ENCODE measurements at regions not wholly inside any gene's neighbourhood (a gene's known extent, or its start where the extent isn't known, plus 50 kb on each side); places are given as distances from the start of the nearest gene placed in this dataset.

DNA sequence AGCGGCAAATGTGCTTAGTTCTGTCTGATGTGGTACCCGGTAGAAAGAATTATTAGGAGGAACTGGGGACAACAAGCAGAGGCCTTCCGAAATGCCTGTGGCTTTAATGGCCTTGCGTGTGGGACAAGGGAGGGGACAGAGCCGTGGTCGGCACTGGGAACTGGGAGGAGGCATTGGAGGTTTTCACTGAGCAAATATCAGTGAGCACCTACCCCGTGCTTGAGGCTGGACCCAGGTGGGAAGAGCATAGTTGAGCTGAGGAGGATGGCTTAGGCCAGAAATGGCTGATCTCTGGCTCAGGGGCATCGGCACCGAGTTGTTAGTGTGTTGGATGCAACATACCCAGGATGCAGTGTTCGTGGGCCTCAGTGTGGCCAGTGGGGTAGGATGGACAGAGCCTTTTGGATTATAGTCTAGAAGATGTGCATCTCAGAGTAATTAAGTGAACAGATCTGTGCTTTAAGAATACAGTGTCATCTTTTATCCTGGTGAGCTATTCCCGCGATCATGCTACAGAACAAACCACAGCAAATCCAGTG, 201.3 kb downstream of the TEX29 start:
- Mint-ChIP-seq H3K9me3 (no peaks in the 10 kb centered on the region), H3K4me3 (no peak overlapping the region), H3K27ac (no peak overlapping the region), H3K36me3 (no peaks in the 10 kb centered on the region), H3K4me1 (no peaks in the 10 kb centered on the region), H3K27me3 (peaks cover 7 to 10% of the 10 kb centered on the region in 2 donors)
- H3K4me1 ChIP-seq (ENCODE audit: control insufficient read depth in 1 of 2, extremely low read depth in 1 of 2, insufficient read depth in 2 of 2, low read length in 2 of 2): no peaks in the 10 kb centered on the region
- no peak overlapping the region for H3K4me3 ChIP-seq (ENCODE audit: control insufficient read depth in 1 of 2, extremely low read depth in 1 of 2, low read length in 1 of 2)
- H3K9me3 ChIP-seq: no peaks in the 10 kb centered on the region
- DNase-seq: no peak
- H3K36me3 ChIP-seq (ENCODE audit: control insufficient read depth in 2 of 2, extremely low read depth in 1 of 2, insufficient read depth in 1 of 2, low read length in 1 of 2): no peaks in the 10 kb centered on the region
- 57% methylated on average over 12 of the region's 12 CpGs for WGBS (ENCODE audit: insufficient coverage)
- H3K27ac ChIP-seq (ENCODE audit: low read length): no peak overlapping the region
- ATAC-seq (replicated peaks in 1 of 4): no peak
- H3K27me3 ChIP-seq (replicated peaks in 1 of 2; ENCODE audit: control insufficient read depth in 2 of 2, extremely low read depth in 1 of 2, insufficient read depth in 2 of 2, low read length in 1 of 2): peaks cover 0 to 29% of the 10 kb centered on the region in 2 experiments
- POLR2A ChIA-PET: no interaction called here
- CTCF ChIA-PET: no interaction called here

DNA sequence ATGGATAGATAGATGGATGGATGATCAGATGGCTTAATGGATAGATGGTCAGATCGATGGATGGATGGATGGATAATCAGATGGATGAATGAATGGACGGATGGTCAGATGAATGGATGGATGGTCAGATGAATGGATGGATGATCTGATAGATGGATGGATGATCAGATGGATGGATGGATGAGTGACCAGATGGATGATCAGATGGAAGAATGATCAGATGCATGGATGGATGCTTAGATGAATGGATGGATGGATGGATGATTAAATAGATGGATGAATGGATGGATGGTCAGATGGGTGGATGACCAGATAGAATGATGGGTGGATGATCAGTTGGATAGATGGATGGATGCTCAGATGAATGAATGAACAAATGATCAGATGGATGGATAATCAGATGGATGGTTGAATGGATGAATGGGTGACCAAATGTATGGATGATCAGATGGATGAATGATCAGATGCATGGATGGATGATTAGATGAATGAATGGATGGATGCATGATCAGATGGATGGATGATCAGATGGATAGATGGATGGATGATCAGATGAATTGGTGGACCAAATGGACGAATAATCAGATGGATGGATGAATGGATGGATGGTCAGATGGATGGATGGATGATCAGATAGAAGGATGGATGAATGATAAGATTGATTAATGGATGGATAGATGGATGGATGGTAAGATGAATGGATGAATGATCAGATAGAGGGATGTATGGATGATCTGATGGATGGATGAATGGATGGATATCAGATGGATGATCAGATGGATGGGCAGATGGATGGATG, 205.1 kb downstream of the TEX29 start:
- WGBS (ENCODE audit: insufficient coverage): 63% methylated on average over 3 of the region's 3 CpGs
- H3K36me3 ChIP-seq (ENCODE audit: control insufficient read depth in 2 of 2, extremely low read depth in 1 of 2, insufficient read depth in 1 of 2, low read length in 1 of 2): no peaks in the 10 kb centered on the region
- H3K4me1 ChIP-seq (ENCODE audit: control insufficient read depth in 1 of 2, extremely low read depth in 1 of 2, insufficient read depth in 2 of 2, low read length in 2 of 2): no peaks in the 10 kb centered on the region
- Mint-ChIP-seq H3K4me3 (no peak overlapping the region), H3K4me1 (peaks cover 0 to 5% (median 0%) of the 10 kb centered on the region in 3 donors), H3K27ac (no peak overlapping the region), H3K9me3 (no peaks in the 10 kb centered on the region), H3K36me3 (no peaks in the 10 kb centered on the region), H3K27me3 (peaks cover 12 to 15% of the 10 kb centered on the region in 2 donors)
- ChIA-PET CTCF (no interaction called here), POLR2A (no interaction called here)
- peaks cover 0 to 37% of the 10 kb centered on the region in 2 experiments for H3K27me3 ChIP-seq (replicated peaks in 1 of 2; ENCODE audit: control insufficient read depth in 2 of 2, extremely low read depth in 1 of 2, insufficient read depth in 2 of 2, low read length in 1 of 2)
- no peak overlapping the region for H3K4me3 ChIP-seq (ENCODE audit: control insufficient read depth in 1 of 2, extremely low read depth in 1 of 2, low read length in 1 of 2)
- ATAC-seq (replicated peaks in 1 of 4) (no peak), DNase-seq (no peak)
- H3K9me3 ChIP-seq: no peaks in the 10 kb centered on the region
- no peak overlapping the region for H3K27ac ChIP-seq (ENCODE audit: low read length)

GRCh38 chr13:111526922-111527321, 206.5 kb downstream of the TEX29 start:
- WGBS (ENCODE audit: insufficient coverage): no CpG with 5 or more reads among the region's 7 CpGs
- no peak overlapping the region for H3K4me3 ChIP-seq (ENCODE audit: control insufficient read depth in 1 of 2, extremely low read depth in 1 of 2, low read length in 1 of 2)
- H3K9me3 Mint-ChIP-seq: no peaks in the 10 kb centered on the region
- ATAC-seq (replicated peaks in 1 of 4) (no peak), DNase-seq (no peak)
- H3K27ac Mint-ChIP-seq: no peak overlapping the region
- H3K27me3 ChIP-seq (replicated peaks in 1 of 2; ENCODE audit: control insufficient read depth in 2 of 2, extremely low read depth in 1 of 2, insufficient read depth in 2 of 2, low read length in 1 of 2): peaks cover 5 to 28% of the 10 kb centered on the region in 2 experiments
- H3K4me1 Mint-ChIP-seq: peaks cover 0 to 5% (median 0%) of the 10 kb centered on the region in 3 donors
- no peak overlapping the region for H3K27ac ChIP-seq (ENCODE audit: low read length)
- peaks cover 15 to 19% of the 10 kb centered on the region in 2 donors for H3K27me3 Mint-ChIP-seq
- ChIA-PET POLR2A (no interaction called here), CTCF (no interaction called here)
- no peaks in the 10 kb centered on the region for H3K4me1 ChIP-seq (ENCODE audit: control insufficient read depth in 1 of 2, extremely low read depth in 1 of 2, insufficient read depth in 2 of 2, low read length in 2 of 2)
- no peaks in the 10 kb centered on the region for H3K36me3 Mint-ChIP-seq
- no peaks in the 10 kb centered on the region for H3K9me3 ChIP-seq
- no peak overlapping the region for H3K4me3 Mint-ChIP-seq
- no peaks in the 10 kb centered on the region for H3K36me3 ChIP-seq (ENCODE audit: control insufficient read depth in 2 of 2, extremely low read depth in 1 of 2, insufficient read depth in 1 of 2, low read length in 1 of 2)

- H3K4me1 ChIP-seq (ENCODE audit: control insufficient read depth in 1 of 2, extremely low read depth in 1 of 2, insufficient read depth in 2 of 2, low read length in 2 of 2): no peaks in the 10 kb centered on the region
- no peak overlapping the region for H3K4me3 Mint-ChIP-seq
- WGBS (ENCODE audit: insufficient coverage): 95% methylated on average over 11 of the region's 14 CpGs
- H3K27me3 Mint-ChIP-seq: peaks cover 20 to 23% of the 10 kb centered on the region in 2 donors
- DNase-seq (no peak), ATAC-seq (replicated peaks in 1 of 4) (no peak)
- no peaks in the 10 kb centered on the region for H3K9me3 Mint-ChIP-seq
- H3K36me3 Mint-ChIP-seq: no peaks in the 10 kb centered on the region
- ChIA-PET POLR2A (no interaction called here), CTCF (no interaction called here)
- peaks cover 0 to 5% (median 0%) of the 10 kb centered on the region in 3 donors for H3K4me1 Mint-ChIP-seq
- no peak overlapping the region for H3K4me3 ChIP-seq (ENCODE audit: control insufficient read depth in 1 of 2, extremely low read depth in 1 of 2, low read length in 1 of 2)
- H3K36me3 ChIP-seq (ENCODE audit: control insufficient read depth in 2 of 2, extremely low read depth in 1 of 2, insufficient read depth in 1 of 2, low read length in 1 of 2): no peaks in the 10 kb centered on the region
- no peak overlapping the region for H3K27ac ChIP-seq (ENCODE audit: low read length)
- H3K27ac Mint-ChIP-seq: no peak overlapping the region
- peaks cover 6 to 23% of the 10 kb centered on the region in 2 experiments for H3K27me3 ChIP-seq (replicated peaks in 1 of 2; ENCODE audit: control insufficient read depth in 2 of 2, extremely low read depth in 1 of 2, insufficient read depth in 2 of 2, low read length in 1 of 2)
- no peaks in the 10 kb centered on the region for H3K9me3 ChIP-seq
Observed at GRCh38 chr13:111527614-111528229, 207.3 kb downstream of the TEX29 start.

GRCh38 chr13:111528513-111528912, 208.1 kb downstream of the TEX29 start:
- ATAC-seq (replicated peaks in 1 of 4): no peak
- Histone ChIP-seq H3K9me3 (no peaks in the 10 kb centered on the region), H3K27me3 (replicated peaks in 1 of 2; ENCODE audit: control insufficient read depth in 2 of 2, extremely low read depth in 1 of 2, insufficient read depth in 2 of 2, low read length in 1 of 2) (peaks cover 9 to 27% of the 10 kb centered on the region in 2 experiments), H3K4me1 (ENCODE audit: control insufficient read depth in 1 of 2, extremely low read depth in 1 of 2, insufficient read depth in 2 of 2, low read length in 2 of 2) (no peaks in the 10 kb centered on the region), H3K36me3 (ENCODE audit: control insufficient read depth in 2 of 2, extremely low read depth in 1 of 2, insufficient read depth in 1 of 2, low read length in 1 of 2) (no peaks in the 10 kb centered on the region), H3K4me3 (ENCODE audit: control insufficient read depth in 1 of 2, extremely low read depth in 1 of 2, low read length in 1 of 2) (no peak overlapping the region), H3K27ac (ENCODE audit: low read length) (no peak overlapping the region)
- Mint-ChIP-seq H3K27ac (no peak overlapping the region), H3K27me3 (peaks cover 27 to 29% of the 10 kb centered on the region in 2 donors), H3K36me3 (no peaks in the 10 kb centered on the region), H3K9me3 (no peaks in the 10 kb centered on the region), H3K4me1 (peaks cover 0 to 5% (median 0%) of the 10 kb centered on the region in 3 donors), H3K4me3 (no peak overlapping the region)
- ChIA-PET CTCF (no interaction called here), POLR2A (no interaction called here)
- DNase-seq: no peak
- 93% methylated on average over 2 of the region's 3 CpGs for WGBS (ENCODE audit: insufficient coverage)

DNA sequence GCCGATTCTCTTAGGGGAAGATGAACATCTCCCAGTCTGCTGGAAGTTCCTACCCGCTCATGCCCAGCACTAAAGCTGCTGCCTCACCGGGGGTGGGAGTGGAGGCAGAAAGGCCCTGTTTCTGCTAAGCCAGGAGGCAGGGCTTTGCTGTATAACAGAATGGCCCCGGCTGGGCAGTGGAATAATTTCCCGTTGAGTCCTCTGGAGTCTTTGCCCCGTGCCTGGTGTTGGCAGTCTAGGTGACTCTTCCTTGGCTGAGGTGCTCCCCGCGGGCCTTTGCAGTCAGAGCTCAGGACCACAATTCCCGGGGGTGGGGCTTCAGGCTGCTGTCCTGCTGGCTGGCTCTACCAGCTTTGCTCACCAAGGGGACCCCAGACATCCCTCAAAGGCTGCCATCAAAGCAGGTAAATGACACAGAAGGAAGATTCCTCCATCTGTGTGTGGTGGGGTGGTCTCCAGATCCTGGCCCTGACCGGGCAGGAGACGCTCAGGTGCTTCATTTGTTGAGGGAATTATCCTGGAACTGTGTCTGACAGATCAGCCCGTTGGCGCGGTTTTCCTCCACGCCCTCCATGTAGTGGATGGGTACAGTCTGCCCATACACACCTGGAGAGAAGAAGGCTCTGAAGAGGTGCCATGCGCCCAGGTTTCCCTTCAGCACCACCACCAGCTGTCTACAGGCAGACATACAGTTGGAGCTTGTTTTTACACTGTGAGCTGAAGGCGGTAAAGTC, 209.9 kb downstream of the TEX29 start:
- peaks cover 5 to 12% (median 6%) of the 10 kb centered on the region in 3 donors for H3K4me1 Mint-ChIP-seq
- no peak for ATAC-seq (replicated peaks in 1 of 4)
- Histone ChIP-seq H3K27ac (ENCODE audit: low read length) (no peak overlapping the region), H3K27me3 (replicated peaks in 1 of 2; ENCODE audit: control insufficient read depth in 2 of 2, extremely low read depth in 1 of 2, insufficient read depth in 2 of 2, low read length in 1 of 2) (peaks cover 20 to 33% of the 10 kb centered on the region in 2 experiments), H3K36me3 (ENCODE audit: control insufficient read depth in 2 of 2, extremely low read depth in 1 of 2, insufficient read depth in 1 of 2, low read length in 1 of 2) (no peaks in the 10 kb centered on the region), H3K4me1 (ENCODE audit: control insufficient read depth in 1 of 2, extremely low read depth in 1 of 2, insufficient read depth in 2 of 2, low read length in 2 of 2) (peaks cover 0 to 4% of the 10 kb centered on the region in 2 experiments), H3K4me3 (ENCODE audit: control insufficient read depth in 1 of 2, extremely low read depth in 1 of 2, low read length in 1 of 2) (no peak overlapping the region), H3K9me3 (no peaks in the 10 kb centered on the region)
- DNase-seq: no peak
- no peaks in the 10 kb centered on the region for H3K36me3 Mint-ChIP-seq
- no peak overlapping the region for H3K4me3 Mint-ChIP-seq
- 89% methylated on average over 16 of the region's 17 CpGs for WGBS (ENCODE audit: insufficient coverage)
- ChIA-PET POLR2A (no interaction called here), CTCF (no interaction called here)
- no peak overlapping the region for H3K27ac Mint-ChIP-seq
- H3K27me3 Mint-ChIP-seq: peaks cover 35 to 39% of the 10 kb centered on the region in 2 donors
- no peaks in the 10 kb centered on the region for H3K9me3 Mint-ChIP-seq
